ENCODE measurements at regions not wholly inside any gene's neighbourhood (a gene's known extent, or its start where the extent isn't known, plus 50 kb on each side); places are given as distances from the start of the nearest gene placed in this dataset.

- no peaks in the 10 kb centered on the region for H3K27me3 ChIP-seq (ENCODE audit: control insufficient read depth in 3 of 3, insufficient read depth in 3 of 3, low read depth in 1 of 3, low read length in 3 of 3)
Observed at GRCh38 chr4:36990128-36990872, 254.2 kb upstream of the NWD2 start.

DNA sequence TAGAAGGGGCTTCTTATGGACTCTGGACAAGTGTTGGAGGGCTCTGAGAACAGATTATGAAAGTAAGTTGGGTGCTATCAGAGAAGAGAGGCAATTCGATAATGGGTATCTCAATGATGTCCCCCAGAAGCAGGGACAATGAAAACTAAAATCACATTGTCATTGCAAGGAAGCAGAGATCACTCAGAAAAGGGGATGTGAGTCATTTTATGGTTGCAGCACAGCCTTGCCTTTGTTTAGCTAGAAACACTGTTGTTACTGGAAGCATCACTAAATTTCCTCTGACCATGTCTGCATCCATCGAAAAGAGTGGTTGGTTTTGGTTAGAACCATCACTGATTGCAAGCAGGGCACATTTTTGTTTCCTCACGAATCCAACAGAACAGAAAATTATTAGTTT lies 246.8 kb upstream of the NWD2 start:
- DNase-seq (ENCODE audit: low spot score) = no peak
- no peaks in the 10 kb centered on the region for H3K36me3 ChIP-seq (replicated peaks in 1 of 2; ENCODE audit: control insufficient read depth in 2 of 2, insufficient read depth in 2 of 2, low read length in 2 of 2)

More at GRCh38 chr4:36990128-36990872, 254.2 kb upstream of the NWD2 start:
- H2AFZ ChIP-seq (ENCODE audit: low read length) = no peak overlapping the region
- no peak overlapping the region for H2BK120ac ChIP-seq (ENCODE audit: low read depth, low read length)
- no peaks in the 10 kb centered on the region for H3K36me3 ChIP-seq (replicated peaks in 1 of 2; ENCODE audit: control insufficient read depth in 2 of 2, insufficient read depth in 2 of 2, low read length in 2 of 2)
- no peak overlapping the region for H3K4me2 ChIP-seq (ENCODE audit: insufficient read depth, low read length, poor library complexity, severe bottlenecking)
- no peak overlapping the region for H3K18ac ChIP-seq (ENCODE audit: low read length)
- no peak overlapping the region for H2BK5ac ChIP-seq (ENCODE audit: low read length)
- H3K23ac ChIP-seq (ENCODE audit: low read depth, low read length, poor library complexity) = no peak overlapping the region
- H3K4me3 ChIP-seq (ENCODE audit: low read length in 2 of 2) = no peak overlapping the region
- H2BK12ac ChIP-seq (ENCODE audit: low read length) = no peak overlapping the region
- H3K9me3 ChIP-seq (replicated peaks in 1 of 2; ENCODE audit: control insufficient read depth in 2 of 2, insufficient read depth in 1 of 2, low read depth in 1 of 2, low read length in 2 of 2) = no peaks in the 10 kb centered on the region
- no CpG with 5 or more reads among the region's 3 CpGs for WGBS, 2 donors (ENCODE audit: extremely low coverage in 2 of 2, insufficient read length in 2 of 2, insufficient replicate concordance in 1 of 2)
- H2AK5ac ChIP-seq (ENCODE audit: low read depth, low read length) = no peak overlapping the region
- no peak overlapping the region for H2BK15ac ChIP-seq (ENCODE audit: low read length)
- H3K4ac ChIP-seq (ENCODE audit: low read length) = no peak overlapping the region
- no peak overlapping the region for H3K14ac ChIP-seq (ENCODE audit: low read length)
- no peaks in the 10 kb centered on the region for H3K4me1 ChIP-seq (ENCODE audit: control insufficient read depth in 2 of 2, insufficient read depth in 1 of 2, low read depth in 1 of 2, low read length in 2 of 2)
- H4K8ac ChIP-seq (ENCODE audit: low read depth, low read length) = no peak overlapping the region
- no peaks in the 10 kb centered on the region for H3K79me1 ChIP-seq (ENCODE audit: low read depth, low read length)
- no peak overlapping the region for H4K91ac ChIP-seq (ENCODE audit: low read depth, low read length, poor library complexity)
- no peak overlapping the region for H3K27ac ChIP-seq (replicated peaks; ENCODE audit: low read length)
- no peak overlapping the region for H3K9ac ChIP-seq (ENCODE audit: low read depth, low read length, poor library complexity)
- no peak for DNase-seq (ENCODE audit: low spot score)

GRCh38 chr4:37000281-37000680 lies 244.3 kb upstream of the NWD2 start:
- Histone ChIP-seq H3K14ac (ENCODE audit: low read length) (no peak overlapping the region), H3K27ac (replicated peaks; ENCODE audit: low read length) (no peak overlapping the region), H2BK5ac (ENCODE audit: low read length) (no peak overlapping the region), H3K27me3 (ENCODE audit: control insufficient read depth in 3 of 3, insufficient read depth in 3 of 3, low read depth in 1 of 3, low read length in 3 of 3) (no peaks in the 10 kb centered on the region), H3K18ac (ENCODE audit: low read length) (no peak overlapping the region), H2AFZ (ENCODE audit: low read length) (no peak overlapping the region), H4K8ac (ENCODE audit: low read depth, low read length) (no peak overlapping the region), H3K4ac (ENCODE audit: low read length) (no peak overlapping the region), H3K4me3 (ENCODE audit: low read length in 2 of 2) (no peak overlapping the region), H3K36me3 (replicated peaks in 1 of 2; ENCODE audit: control insufficient read depth in 2 of 2, insufficient read depth in 2 of 2, low read length in 2 of 2) (no peaks in the 10 kb centered on the region), H2BK15ac (ENCODE audit: low read length) (no peak overlapping the region), H2BK120ac (ENCODE audit: low read depth, low read length) (no peak overlapping the region), H3K4me2 (ENCODE audit: insufficient read depth, low read length, poor library complexity, severe bottlenecking) (no peak overlapping the region), H2AK5ac (ENCODE audit: low read depth, low read length) (no peak overlapping the region), H3K9ac (ENCODE audit: low read depth, low read length, poor library complexity) (no peak overlapping the region), H3K23ac (ENCODE audit: low read depth, low read length, poor library complexity) (no peak overlapping the region), H3K4me1 (ENCODE audit: control insufficient read depth in 2 of 2, insufficient read depth in 1 of 2, low read depth in 1 of 2, low read length in 2 of 2) (no peaks in the 10 kb centered on the region), H2BK12ac (ENCODE audit: low read length) (no peak overlapping the region), H3K79me1 (ENCODE audit: low read depth, low read length) (no peaks in the 10 kb centered on the region), H3K9me3 (replicated peaks in 1 of 2; ENCODE audit: control insufficient read depth in 2 of 2, insufficient read depth in 1 of 2, low read depth in 1 of 2, low read length in 2 of 2) (no peaks in the 10 kb centered on the region), H4K91ac (ENCODE audit: low read depth, low read length, poor library complexity) (no peak overlapping the region)
- WGBS, 2 donors (ENCODE audit: extremely low coverage in 2 of 2, insufficient read length in 2 of 2, insufficient replicate concordance in 1 of 2) = no CpG with 5 or more reads among the region's 2 CpGs
- DNase-seq (ENCODE audit: low spot score) = no peak

More for the DNA sequence above, 246.8 kb upstream of the NWD2 start:
- Histone ChIP-seq H2BK5ac (ENCODE audit: low read length) (no peak overlapping the region), H4K91ac (ENCODE audit: low read depth, low read length, poor library complexity) (no peak overlapping the region), H3K4me2 (ENCODE audit: insufficient read depth, low read length, poor library complexity, severe bottlenecking) (no peak overlapping the region), H2AFZ (ENCODE audit: low read length) (no peak overlapping the region), H2BK15ac (ENCODE audit: low read length) (no peak overlapping the region), H3K4me1 (ENCODE audit: control insufficient read depth in 2 of 2, insufficient read depth in 1 of 2, low read depth in 1 of 2, low read length in 2 of 2) (no peaks in the 10 kb centered on the region), H3K27ac (replicated peaks; ENCODE audit: low read length) (no peak overlapping the region), H3K4me3 (ENCODE audit: low read length in 2 of 2) (no peak overlapping the region), H3K27me3 (ENCODE audit: control insufficient read depth in 3 of 3, insufficient read depth in 3 of 3, low read depth in 1 of 3, low read length in 3 of 3) (no peaks in the 10 kb centered on the region), H2BK12ac (ENCODE audit: low read length) (no peak overlapping the region), H3K4ac (ENCODE audit: low read length) (no peak overlapping the region), H3K9ac (ENCODE audit: low read depth, low read length, poor library complexity) (no peak overlapping the region), H2AK5ac (ENCODE audit: low read depth, low read length) (no peak overlapping the region), H3K79me1 (ENCODE audit: low read depth, low read length) (no peaks in the 10 kb centered on the region), H3K18ac (ENCODE audit: low read length) (no peak overlapping the region), H3K14ac (ENCODE audit: low read length) (no peak overlapping the region), H2BK120ac (ENCODE audit: low read depth, low read length) (no peak overlapping the region), H3K23ac (ENCODE audit: low read depth, low read length, poor library complexity) (no peak overlapping the region), H4K8ac (ENCODE audit: low read depth, low read length) (no peak overlapping the region), H3K9me3 (replicated peaks in 1 of 2; ENCODE audit: control insufficient read depth in 2 of 2, insufficient read depth in 1 of 2, low read depth in 1 of 2, low read length in 2 of 2) (no peaks in the 10 kb centered on the region)
- no CpG with 5 or more reads among the region's 3 CpGs for WGBS, 2 donors (ENCODE audit: extremely low coverage in 2 of 2, insufficient read length in 2 of 2, insufficient replicate concordance in 1 of 2)

GRCh38 chr4:37001688-37002436 lies 242.7 kb upstream of the NWD2 start:
- H2BK12ac ChIP-seq (ENCODE audit: low read length) = no peak overlapping the region
- H4K8ac ChIP-seq (ENCODE audit: low read depth, low read length) = no peak overlapping the region
- H2BK5ac ChIP-seq (ENCODE audit: low read length) = no peak overlapping the region
- no peaks in the 10 kb centered on the region for H3K79me1 ChIP-seq (ENCODE audit: low read depth, low read length)
- H3K27ac ChIP-seq (replicated peaks; ENCODE audit: low read length) = no peak overlapping the region
- peak overlapping the region; percentile 48 for H3K18ac ChIP-seq (ENCODE audit: low read length)
- H3K23ac ChIP-seq (ENCODE audit: low read depth, low read length, poor library complexity) = no peak overlapping the region
- no peak overlapping the region for H3K4me2 ChIP-seq (ENCODE audit: insufficient read depth, low read length, poor library complexity, severe bottlenecking)
- H3K4me3 ChIP-seq (ENCODE audit: low read length in 2 of 2) = no peak overlapping the region
- H3K27me3 ChIP-seq (ENCODE audit: control insufficient read depth in 3 of 3, insufficient read depth in 3 of 3, low read depth in 1 of 3, low read length in 3 of 3) = no peaks in the 10 kb centered on the region
- no peaks in the 10 kb centered on the region for H3K9me3 ChIP-seq (replicated peaks in 1 of 2; ENCODE audit: control insufficient read depth in 2 of 2, insufficient read depth in 1 of 2, low read depth in 1 of 2, low read length in 2 of 2)
- no peak overlapping the region for H3K4ac ChIP-seq (ENCODE audit: low read length)
- no CpG with 5 or more reads among the region's 30 CpGs for WGBS, 2 donors (ENCODE audit: extremely low coverage in 2 of 2, insufficient read length in 2 of 2, insufficient replicate concordance in 1 of 2)
- H2AK5ac ChIP-seq (ENCODE audit: low read depth, low read length) = no peak overlapping the region
- H2BK120ac ChIP-seq (ENCODE audit: low read depth, low read length) = no peak overlapping the region
- H3K9ac ChIP-seq (ENCODE audit: low read depth, low read length, poor library complexity) = no peak overlapping the region
- no peaks in the 10 kb centered on the region for H3K36me3 ChIP-seq (replicated peaks in 1 of 2; ENCODE audit: control insufficient read depth in 2 of 2, insufficient read depth in 2 of 2, low read length in 2 of 2)
- H2AFZ ChIP-seq (ENCODE audit: low read length) = no peak overlapping the region
- H3K4me1 ChIP-seq (ENCODE audit: control insufficient read depth in 2 of 2, insufficient read depth in 1 of 2, low read depth in 1 of 2, low read length in 2 of 2) = no peaks in the 10 kb centered on the region
- DNase-seq (ENCODE audit: low spot score) = no peak
- no peak overlapping the region for H3K14ac ChIP-seq (ENCODE audit: low read length)
- no peak overlapping the region for H4K91ac ChIP-seq (ENCODE audit: low read depth, low read length, poor library complexity)
- H2BK15ac ChIP-seq (ENCODE audit: low read length) = no peak overlapping the region
